ENCODE measurements at regions not wholly inside any gene's neighbourhood (a gene's known extent, or its start where the extent isn't known, plus 50 kb on each side); places are given as distances from the start of the nearest gene placed in this dataset.

- no peak for TF ChIP-seq CTCF (IDR thresholded peaks at IDR 0.05; ENCODE audit: low read depth, low read length)
- H3K4me3 ChIP-seq (ENCODE audit: low read depth, low read length), result no peak overlapping the region
Measured at GRCh38 chr10:1824928-1825327, 87.6 kb upstream of the ADARB2 start.

- H3K4me3 ChIP-seq (ENCODE audit: low read depth, low read length), result no peak overlapping the region
- TF ChIP-seq CTCF (IDR thresholded peaks at IDR 0.05; ENCODE audit: low read depth, low read length), result no peak
Measured at GRCh38 chr10:1814556-1814955, 77.2 kb upstream of the ADARB2 start.

- no peak for TF ChIP-seq CTCF (IDR thresholded peaks at IDR 0.05; ENCODE audit: low read depth, low read length)
- H3K4me3 ChIP-seq (ENCODE audit: low read depth, low read length), result no peak overlapping the region
Measured at GRCh38 chr10:1809139-1809741, 71.9 kb upstream of the ADARB2 start.

- TF ChIP-seq CTCF (IDR thresholded peaks at IDR 0.05; ENCODE audit: low read depth, low read length), result no peak
Measured at GRCh38 chr10:1807924-1808323, 70.6 kb upstream of the ADARB2 start.

GRCh38 chr10:1807196-1807595, 69.9 kb upstream of the ADARB2 start:
- TF ChIP-seq CTCF (IDR thresholded peaks at IDR 0.05; ENCODE audit: low read depth, low read length), result no peak
- no peak overlapping the region for H3K4me3 ChIP-seq (ENCODE audit: low read depth, low read length)

More at GRCh38 chr10:1807924-1808323, 70.6 kb upstream of the ADARB2 start:
- no peak overlapping the region for H3K4me3 ChIP-seq (ENCODE audit: low read depth, low read length)

GRCh38 chr10:1802413-1802812, 65.1 kb upstream of the ADARB2 start:
- H3K4me3 ChIP-seq (ENCODE audit: low read depth, low read length), result no peak overlapping the region
- TF ChIP-seq CTCF (IDR thresholded peaks at IDR 0.05; ENCODE audit: low read depth, low read length), result no peak

- no peak for TF ChIP-seq CTCF (IDR thresholded peaks at IDR 0.05; ENCODE audit: low read depth, low read length)
- no peak overlapping the region for H3K4me3 ChIP-seq (ENCODE audit: low read depth, low read length)
Measured at GRCh38 chr10:1788401-1788800, 51.1 kb upstream of the ADARB2 start.

Measured in WI38 (cell line).